Aorta (tissue), 5 donors: ENCODE measurements at regions not wholly inside any gene's neighbourhood (a gene's known extent, or its start where the extent isn't known, plus 50 kb on each side); places are given as distances from the start of the nearest gene placed in this dataset.
"Not testable (repeated sequence)": the region's sequence is repeated elsewhere in the genome, so short reads cannot be mapped to it uniquely, and the experiment has no call there.

Experiments used
- ATAC-seq: fragments of 200-7000 bp; cut with Tn5 transposase; one replicate; pipeline ENCODE4 v1.9.1; 2022; ENCODE audit warnings: moderate library complexity; ENCODE audit not compliant: low FRiP score
- DNase-seq, 2 donors: peaks; one replicate each; pipeline ENCODE4 v3.0.0-alpha.2; 2020
- H3K27ac ChIP-seq, 2 donors: one replicate each; pipeline ENCODE4 v1.5.1; 2013; ENCODE audit warnings: low read length in 2 of 2, mild to moderate bottlenecking in 2 of 2, moderate library complexity in 2 of 2, control low read depth in 1 of 2, inconsistent platforms in 1 of 2, low read depth in 1 of 2
- H3K27me3 ChIP-seq, 2 donors: one replicate each; pipeline ENCODE4 v1.6.1; 2013; ENCODE audit warnings: control low read depth in 1 of 2, low read length in 1 of 2, mild to moderate bottlenecking in 1 of 2, moderate library complexity in 1 of 2; ENCODE audit not compliant: insufficient read depth in 2 of 2, control insufficient read depth in 1 of 2
- H3K36me3 ChIP-seq, 2 donors: one replicate each; pipeline ENCODE4 v1.6.1; 2013; ENCODE audit warnings: control low read depth in 1 of 2, low read length in 1 of 2, mild to moderate bottlenecking in 1 of 2; ENCODE audit not compliant: insufficient read depth in 2 of 2, control insufficient read depth in 1 of 2
- H3K4me1 ChIP-seq, 2 donors: one replicate each; pipeline ENCODE4 v1.6.1; 2013; ENCODE audit warnings: low read length in 2 of 2, control low read depth in 1 of 2, mild to moderate bottlenecking in 1 of 2, moderate library complexity in 1 of 2; ENCODE audit not compliant: insufficient read depth in 2 of 2, control insufficient read depth in 1 of 2
- H3K4me3 ChIP-seq, 2 donors: one replicate each; pipeline ENCODE4 v1.5.1; 2013; ENCODE audit warnings: low read length in 2 of 2, control low read depth in 1 of 2, mild to moderate bottlenecking in 1 of 2
- H3K9me3 ChIP-seq: one replicate; pipeline ENCODE4 v1.6.1; 2013; ENCODE audit warnings: mild to moderate bottlenecking, low read length; ENCODE audit not compliant: control insufficient read depth
- WGBS, 2 donors: extraction: QIAGEN DNeasy Blood & Tissue Kit; methylation state at CpG; one replicate each; pipeline ENCODE4 v1.1.7; 2013; 5-methylcytosine and 5-hydroxymethylcytosine counted together
- intact Hi-C, 2 donors: fragments of 100-400 bp; cut with DNase I; formaldehyde crosslinking; loops; one replicate each; pipeline versions ENCODE4 v1.14.2 to v1.15.0; 2022
- donor health status: healthy with polysubstance abuse.
- donor health status: Bipolar disorder and iron deficiency.
- donor health status: DM: no; HTN: no; CAD: no.
- donor health status: DM: no; HTN: no; CAD: no.
- donor health status: DM: yes; HTN: yes; CAD: no.

GRCh38 chr1:148049115-148049496 is 103.0 kb downstream of the NBPF11 start:
- WGBS, 2 donors: 0 to 1% methylated on average over 15 to 25 of the region's 25 CpGs
- DNase-seq, H3K4me3 ChIP-seq, H3K27ac ChIP-seq, intact Hi-C loops, H3K4me1 ChIP-seq, ATAC-seq, H3K36me3 ChIP-seq, H3K9me3 ChIP-seq, H3K27me3 ChIP-seq: not testable (repeated sequence)

- ATAC-seq, H3K4me1 ChIP-seq, H3K27ac ChIP-seq, H3K4me3 ChIP-seq, H3K27me3 ChIP-seq, intact Hi-C loops, H3K9me3 ChIP-seq, H3K36me3 ChIP-seq: not testable (repeated sequence)
- 21 to 36% methylated on average over 31 to 51 of the region's 51 CpGs for WGBS, 2 donors
- peak in 1 of 2 donors; percentile 50 for DNase-seq
Observed at GRCh38 chr1:148048423-148049114, 103.5 kb downstream of the NBPF11 start.

- intact Hi-C loops, H3K9me3 ChIP-seq, H3K27me3 ChIP-seq, H3K27ac ChIP-seq, ATAC-seq, H3K4me1 ChIP-seq, H3K36me3 ChIP-seq, DNase-seq, H3K4me3 ChIP-seq: not testable (repeated sequence)
- 95 to 97% methylated on average over 3 of the region's 4 CpGs for WGBS, 2 donors
Observed at GRCh38 chr1:148045872-148046271, 106.2 kb downstream of the NBPF11 start.

- DNase-seq, ATAC-seq, intact Hi-C loops, H3K27ac ChIP-seq, H3K27me3 ChIP-seq, H3K36me3 ChIP-seq, H3K9me3 ChIP-seq, H3K4me3 ChIP-seq, H3K4me1 ChIP-seq: not testable (repeated sequence)
- 88 to 93% methylated on average over 6 of the region's 6 CpGs for WGBS, 2 donors
Observed at GRCh38 chr1:148044495-148044894, 107.6 kb downstream of the NBPF11 start.
